Hematopoietic multipotent progenitor cell (in vitro differentiated cells): ENCODE measurements at regions not wholly inside any gene's neighbourhood (a gene's known extent, or its start where the extent isn't known, plus 50 kb on each side); places are given as distances from the start of the nearest gene placed in this dataset.
A peak's percentile ranks its signal among the peaks of the same experiment; 100 is the strongest.

Experiments
- DNase-seq, 3 donors: peaks; one replicate each; pipeline ENCODE4 v3.0.0-alpha.2; 2011 to 2015; ENCODE audit warnings: low read depth in 2 of 3, low spot score in 2 of 3

DNA sequence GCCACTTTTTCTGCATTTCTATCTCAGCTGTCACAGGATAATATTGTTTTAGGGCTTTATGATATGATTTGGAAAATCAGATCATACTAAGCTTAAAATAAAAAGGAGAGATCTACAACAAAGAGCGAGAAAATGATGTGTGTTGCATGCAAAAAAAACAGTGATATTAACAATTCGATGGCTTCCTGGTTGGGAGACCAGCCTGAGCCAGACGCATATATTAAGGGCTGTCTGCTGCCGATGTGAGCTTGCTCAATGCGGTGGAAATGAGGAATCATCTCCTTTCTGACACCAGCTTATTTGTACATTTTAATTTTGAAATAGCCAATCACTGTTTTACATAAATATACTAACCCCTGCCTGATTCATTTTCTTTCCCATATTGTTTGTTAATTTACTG is 862.6 kb downstream of the USP25 start:
- no peak for DNase-seq

DNA sequence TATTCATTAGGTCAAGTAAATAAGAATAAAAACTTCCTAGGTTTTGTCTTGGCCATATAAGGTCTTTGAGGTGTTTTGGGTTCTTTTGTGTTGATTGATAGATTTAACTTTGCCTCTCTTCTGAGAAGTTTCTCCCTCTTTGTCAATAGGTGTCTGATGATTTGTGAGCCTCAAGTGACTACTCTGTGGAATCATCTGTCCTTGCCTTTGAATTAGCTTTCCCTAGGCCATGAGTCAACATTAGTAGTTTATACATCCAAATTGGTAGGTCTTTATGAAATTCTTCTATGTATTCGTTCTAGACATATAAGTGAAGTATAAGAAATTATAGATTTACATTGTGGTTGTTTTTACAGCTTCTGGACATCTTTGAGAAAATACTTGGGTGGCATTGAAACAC is 864.4 kb downstream of the USP25 start:
- no peak for DNase-seq

DNA sequence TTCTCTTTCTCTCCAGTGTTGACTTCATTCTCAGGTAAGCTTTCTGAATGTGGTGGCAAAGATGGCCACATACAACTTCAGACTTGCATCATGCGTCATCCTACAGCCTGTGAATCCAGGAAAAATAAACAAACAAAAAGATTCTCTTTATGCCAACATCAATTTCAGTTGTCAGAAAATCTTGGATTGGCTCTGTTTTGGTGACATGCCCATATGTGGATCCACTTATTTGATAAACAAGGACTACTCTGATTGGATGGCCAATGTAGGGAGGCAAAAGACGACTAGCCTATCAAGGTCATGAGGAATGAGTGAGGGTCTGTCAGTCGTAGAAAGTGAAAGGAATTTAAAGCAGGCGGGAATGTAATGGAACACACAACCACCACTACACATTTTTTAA is 866.6 kb downstream of the USP25 start:
- no peak for DNase-seq

GRCh38 chr21:16597753-16598152 is 868.0 kb downstream of the USP25 start:
- DNase-seq = no peak

GRCh38 chr21:16605597-16605996 is 875.8 kb downstream of the USP25 start:
- DNase-seq = no peak

DNA sequence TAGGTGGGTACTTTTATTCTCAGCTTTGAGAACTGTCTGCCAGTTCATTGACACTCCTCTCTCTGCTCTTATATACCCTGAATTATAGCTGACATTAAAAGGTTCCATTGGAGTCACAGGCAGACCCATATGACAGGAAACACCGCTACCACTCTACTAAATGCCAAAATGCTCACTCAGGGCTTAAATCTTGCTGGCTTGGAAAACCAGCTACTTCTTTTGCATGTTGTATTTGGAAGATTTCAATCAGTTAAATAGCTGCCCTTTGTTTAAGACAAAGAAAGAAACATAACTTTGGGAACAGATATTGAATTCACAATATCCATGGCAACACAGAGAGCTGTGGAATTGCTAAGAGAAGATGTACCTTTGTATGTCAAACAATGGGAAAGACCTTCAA is 876.5 kb downstream of the USP25 start:
- no peak for DNase-seq

DNA sequence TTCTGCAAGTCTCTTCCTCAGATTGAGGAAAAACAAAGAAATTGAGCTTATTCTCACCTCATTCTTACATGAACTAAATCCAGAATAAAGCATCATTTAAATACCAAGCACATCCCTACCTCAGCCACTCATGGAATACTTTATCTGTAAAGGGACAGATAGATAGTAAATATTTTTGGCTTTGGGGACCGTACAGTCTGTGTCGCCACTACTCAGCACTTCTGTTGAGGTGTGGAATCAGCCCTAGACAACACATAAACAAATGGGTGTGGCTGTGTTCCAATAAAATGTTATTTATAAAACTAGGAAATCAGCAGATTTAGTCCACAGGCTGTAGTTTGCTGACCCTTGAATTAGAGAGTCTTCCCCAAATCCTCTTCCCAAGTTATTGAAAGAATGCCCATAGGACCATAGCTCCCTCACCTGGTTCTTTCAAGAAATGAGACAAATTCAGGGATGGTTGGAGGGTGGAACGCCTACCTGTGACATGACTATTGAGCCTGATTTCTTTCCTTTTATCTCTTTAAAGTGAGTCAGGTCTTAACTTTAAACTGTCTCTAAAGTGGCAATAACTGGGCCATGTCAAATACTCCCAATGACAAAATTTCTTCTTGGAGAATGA is 878.5 kb downstream of the USP25 start:
- no peak for DNase-seq

GRCh38 chr21:16619281-16619680 is 889.5 kb downstream of the USP25 start:
- no peak for DNase-seq

- peak in 2 of 3 donors; percentile 20 to 71 for DNase-seq
These were observed 891.1 kb downstream of the USP25 start for GRCh38 chr21:16620786-16621320.

DNA sequence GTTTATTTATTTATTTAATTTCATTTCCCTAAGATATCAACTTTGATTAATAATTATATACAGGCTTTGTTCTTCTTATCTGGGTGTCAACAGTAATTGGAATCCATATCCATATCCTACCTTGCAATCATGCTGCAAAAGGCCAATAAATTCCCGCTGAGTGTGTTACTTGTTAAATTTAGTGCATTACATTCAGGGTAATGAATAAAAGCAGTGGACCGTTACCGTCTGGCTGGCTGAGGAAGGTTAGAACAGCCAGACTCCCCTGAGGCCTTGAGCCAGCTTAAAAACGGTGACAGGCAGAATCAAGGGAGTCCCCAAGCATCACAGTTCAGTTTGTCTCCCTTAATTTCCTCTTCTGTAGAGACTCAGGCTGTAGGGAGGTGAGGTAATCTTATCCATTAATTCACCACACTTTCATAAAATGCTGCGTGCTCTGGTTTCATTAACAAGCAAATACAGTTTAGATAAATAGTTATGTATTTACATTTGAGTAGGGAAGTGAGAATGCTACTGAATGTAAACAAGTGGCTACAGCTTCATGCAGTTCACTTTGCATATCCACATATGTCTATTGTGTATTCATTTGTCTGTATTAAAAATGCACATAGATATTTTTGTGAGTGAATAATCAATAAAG is 888.2 kb upstream of the CXADR start:
- DNase-seq = no peak

GRCh38 chr21:16625491-16625890 is 887.4 kb upstream of the CXADR start:
- no peak for DNase-seq

GRCh38 chr21:16633831-16634459 is 878.9 kb upstream of the CXADR start:
- no peak for DNase-seq

- DNase-seq = no peak
These were observed 878.3 kb upstream of the CXADR start for GRCh38 chr21:16634515-16634914.

GRCh38 chr21:16640297-16641027 is 872.4 kb upstream of the CXADR start:
- DNase-seq = no peak

GRCh38 chr21:16642353-16642752 is 870.5 kb upstream of the CXADR start:
- DNase-seq = no peak

DNA sequence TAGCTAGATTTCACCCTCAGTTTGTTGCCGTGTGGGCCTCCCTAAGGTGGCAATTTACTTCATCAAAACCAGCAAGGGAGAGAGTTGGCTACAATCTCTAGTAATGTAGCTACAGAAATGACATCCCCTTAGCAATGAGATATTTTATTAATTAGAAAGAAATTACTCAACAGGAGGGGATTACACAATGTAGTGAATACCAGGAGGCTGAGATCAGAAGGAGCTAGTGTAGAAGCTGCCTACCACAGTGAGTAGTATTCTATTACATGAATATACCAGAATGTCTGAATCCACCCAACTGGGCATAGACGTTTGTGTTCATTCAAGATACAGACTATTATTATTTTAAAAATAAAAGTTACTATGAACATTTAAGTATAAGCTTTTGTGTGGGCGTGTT is 868.2 kb upstream of the CXADR start:
- DNase-seq = no peak

DNA sequence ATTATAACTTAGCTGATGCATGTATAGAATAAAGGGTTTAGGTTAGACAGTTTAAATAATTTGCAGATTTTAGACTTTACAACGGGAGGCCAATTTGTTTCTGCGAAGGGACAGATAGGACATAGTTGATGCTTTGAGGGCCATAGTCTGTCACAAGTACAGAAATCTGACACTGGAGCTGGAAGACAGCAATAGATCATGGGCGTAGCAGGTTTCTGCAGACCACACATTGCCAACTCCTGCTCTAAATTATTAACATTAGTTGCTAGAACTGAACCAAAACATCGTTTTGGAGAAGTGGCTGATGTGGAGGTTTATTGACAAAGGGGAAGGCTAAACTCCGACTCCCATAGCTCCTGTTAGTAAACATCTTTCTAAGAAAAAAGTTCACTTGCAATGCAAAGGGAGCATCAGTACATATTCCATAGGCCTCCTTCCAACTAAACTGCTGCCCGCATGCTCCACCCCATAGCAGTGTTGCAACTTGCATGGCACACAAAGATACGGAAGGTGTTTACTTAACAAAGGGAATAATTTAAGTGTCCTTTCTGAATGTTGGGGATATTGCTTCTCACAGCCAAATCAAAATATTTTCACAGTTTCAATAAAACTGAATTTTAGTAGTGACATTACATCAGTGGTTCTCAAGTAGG is 862.0 kb upstream of the CXADR start:
- no peak for DNase-seq

GRCh38 chr21:16651956-16652355 is 860.9 kb upstream of the CXADR start:
- no peak for DNase-seq

DNA sequence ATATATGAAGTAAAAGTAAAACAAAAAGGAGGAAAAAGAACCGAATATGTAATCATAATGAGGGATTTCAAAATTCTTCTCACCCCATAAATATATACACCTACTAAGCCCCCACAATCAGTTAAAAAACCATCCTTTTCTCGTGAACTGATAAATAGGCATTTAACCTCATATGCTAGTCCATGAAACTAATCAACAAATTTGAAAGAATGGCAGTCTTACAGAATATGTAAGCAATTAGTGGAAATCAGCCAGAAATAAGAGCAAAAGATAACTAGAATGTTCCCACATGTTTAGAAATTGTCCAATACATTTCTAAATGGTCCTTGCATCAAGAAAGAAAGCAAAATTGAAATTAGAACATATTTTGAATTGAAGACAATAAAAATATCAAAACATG is 849.4 kb upstream of the CXADR start:
- DNase-seq = no peak

DNA sequence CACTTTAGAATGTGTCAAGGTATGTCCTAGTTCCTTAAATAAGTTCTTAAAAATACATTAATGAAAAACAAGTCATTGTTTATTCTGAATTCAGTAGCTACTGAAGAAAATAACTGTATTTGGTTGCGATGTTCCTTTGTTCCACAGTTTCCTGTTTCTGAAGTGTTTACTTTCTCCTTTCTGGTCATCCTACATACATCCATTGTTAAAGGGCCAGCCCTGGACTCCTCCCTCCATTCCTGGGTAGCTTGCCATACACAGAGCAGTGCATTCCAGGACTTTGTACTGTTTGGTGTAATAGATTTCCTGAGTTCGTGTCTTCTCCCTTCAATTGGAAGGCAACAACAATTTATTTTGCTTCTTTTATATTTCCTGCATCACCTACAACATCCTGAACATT is 845.4 kb upstream of the CXADR start:
- no peak for DNase-seq

DNA sequence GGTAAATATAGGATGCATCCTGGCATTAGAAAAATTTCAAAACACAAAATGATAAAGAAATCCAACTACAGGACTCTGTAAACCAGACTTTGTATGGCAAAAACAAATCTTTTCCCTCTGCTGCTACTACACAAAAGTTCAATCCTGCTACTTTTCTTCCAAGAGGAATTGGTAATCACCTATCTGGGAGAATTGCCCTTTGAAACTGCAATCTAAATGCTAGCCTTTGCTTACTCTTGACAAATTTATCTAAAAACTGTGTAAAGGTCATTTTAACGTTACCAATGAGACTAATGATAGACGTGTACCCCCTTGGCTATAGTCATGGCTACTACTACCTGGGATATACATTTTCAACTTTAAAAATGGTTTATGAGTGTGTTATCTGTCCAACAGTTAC is 837.9 kb upstream of the CXADR start:
- DNase-seq = no peak
